ENCODE measurements at regions not wholly inside any gene's neighbourhood (a gene's known extent, or its start where the extent isn't known, plus 50 kb on each side); places are given as distances from the start of the nearest gene placed in this dataset.

GRCh38 chr10:78326372-78326771, 292.7 kb downstream of the RPS24 start:
- ChIA-PET CTCF (no interaction called here), POLR2A (ENCODE audit: low non-redundant PET) (interaction anchor here (0.6 kb wide), 1 partner anchor 1657 kb away, joined by 4 read pairs; no protein-coding TSS in a partner anchor)
- TF ChIP-seq EZH2 (IDR thresholded peaks at IDR 0.05; ENCODE audit: borderline replicate concordance, low read depth, low read length, poor library complexity, severe bottlenecking) = no peak
- TF ChIP-seq CTCF (conservative IDR thresholded peaks at IDR 0.05; ENCODE audit: low read depth, low read length) = no peak
- intact Hi-C loops (cut with micrococcal nuclease; ENCODE audit: unreplicated experiment) = no loop called here
- Histone ChIP-seq H3K4me1 (ENCODE audit: insufficient read depth, low read length, poor library complexity, severe bottlenecking) (no peaks in the 10 kb centered on the region), H3K9me3 (ENCODE audit: low read depth, low read length, poor library complexity, severe bottlenecking) (peaks cover 16% of the 10 kb centered on the region), H3K36me3 (ENCODE audit: insufficient read depth, low read length, poor library complexity, severe bottlenecking) (no peaks in the 10 kb centered on the region), H3K4me3 (ENCODE audit: low read depth, low read length, poor library complexity, severe bottlenecking) (no peak overlapping the region), H3K27me3 (replicated peaks; ENCODE audit: insufficient read depth, low read depth, low read length, poor library complexity) (no peaks in the 10 kb centered on the region), H3K27ac (ENCODE audit: low read depth, low read length, poor library complexity, severe bottlenecking) (no peak overlapping the region)
- no peak for DNase-seq (ENCODE audit: low spot score)
- no TSS peak for BruUV-seq (replicated peaks)

GRCh38 chr10:78327778-78328591, 294.3 kb downstream of the RPS24 start:
- H3K4me3 ChIP-seq (ENCODE audit: low read depth, low read length, poor library complexity, severe bottlenecking) = no peak overlapping the region
- no TSS peak for BruUV-seq (replicated peaks)
- no peaks in the 10 kb centered on the region for H3K4me1 ChIP-seq (ENCODE audit: insufficient read depth, low read length, poor library complexity, severe bottlenecking)
- intact Hi-C loops (cut with micrococcal nuclease; ENCODE audit: unreplicated experiment) = no loop called here
- H3K36me3 ChIP-seq (ENCODE audit: insufficient read depth, low read length, poor library complexity, severe bottlenecking) = no peaks in the 10 kb centered on the region
- TF ChIP-seq CTCF (conservative IDR thresholded peaks at IDR 0.05; ENCODE audit: low read depth, low read length) = no peak
- no peak for TF ChIP-seq EZH2 (IDR thresholded peaks at IDR 0.05; ENCODE audit: borderline replicate concordance, low read depth, low read length, poor library complexity, severe bottlenecking)
- peaks cover 16% of the 10 kb centered on the region for H3K9me3 ChIP-seq (ENCODE audit: low read depth, low read length, poor library complexity, severe bottlenecking)
- ChIA-PET POLR2A (ENCODE audit: low non-redundant PET) (no interaction called here), CTCF (no interaction called here)
- no peak overlapping the region for H3K27ac ChIP-seq (ENCODE audit: low read depth, low read length, poor library complexity, severe bottlenecking)
- H3K27me3 ChIP-seq (replicated peaks; ENCODE audit: insufficient read depth, low read depth, low read length, poor library complexity) = no peaks in the 10 kb centered on the region
- DNase-seq (ENCODE audit: low spot score) = no peak

GRCh38 chr10:78328592-78329404, 295.1 kb downstream of the RPS24 start:
- POLR2A ChIA-PET (ENCODE audit: low non-redundant PET) = no interaction called here
- intact Hi-C loops (cut with micrococcal nuclease; ENCODE audit: unreplicated experiment) = no loop called here
- Histone ChIP-seq H3K27ac (ENCODE audit: low read depth, low read length, poor library complexity, severe bottlenecking) (no peak overlapping the region), H3K4me3 (ENCODE audit: low read depth, low read length, poor library complexity, severe bottlenecking) (no peak overlapping the region), H3K9me3 (ENCODE audit: low read depth, low read length, poor library complexity, severe bottlenecking) (peaks cover 16% of the 10 kb centered on the region), H3K27me3 (replicated peaks; ENCODE audit: insufficient read depth, low read depth, low read length, poor library complexity) (no peaks in the 10 kb centered on the region), H3K36me3 (ENCODE audit: insufficient read depth, low read length, poor library complexity, severe bottlenecking) (no peaks in the 10 kb centered on the region), H3K4me1 (ENCODE audit: insufficient read depth, low read length, poor library complexity, severe bottlenecking) (no peaks in the 10 kb centered on the region)
- no TSS peak for BruUV-seq (replicated peaks)
- CTCF ChIA-PET = no interaction called here
- no peak for TF ChIP-seq EZH2 (IDR thresholded peaks at IDR 0.05; ENCODE audit: borderline replicate concordance, low read depth, low read length, poor library complexity, severe bottlenecking)
- no peak for DNase-seq (ENCODE audit: low spot score)
